ENCODE measurements at regions not wholly inside any gene's neighbourhood (a gene's known extent, or its start where the extent isn't known, plus 50 kb on each side); places are given as distances from the start of the nearest gene placed in this dataset.

- ATAC-seq (no peak), DNase-seq (ENCODE audit: extremely low read depth in 1 of 4, low spot score in 3 of 4) (no peak), FAIRE-seq (no peak)
- CTCF ChIA-PET (ENCODE audit: low intra/inter-chr PET ratio): no interaction called here
- Histone ChIP-seq H3K27me3 (ENCODE audit: control insufficient read depth in 2 of 2, insufficient read depth in 2 of 2, low read length in 2 of 2) (no peaks in the 10 kb centered on the region), H3K36me3 (ENCODE audit: control insufficient read depth, insufficient read depth, low read length) (no peaks in the 10 kb centered on the region), H2AFZ (ENCODE audit: low read depth, low read length) (no peak overlapping the region), H3K4me2 (ENCODE audit: insufficient read depth, low read length) (no peak overlapping the region), H4K20me1 (replicated peaks; ENCODE audit: control insufficient read depth, insufficient read depth, low read length) (no peaks in the 10 kb centered on the region), H3K9me1 (ENCODE audit: control insufficient read depth, insufficient read depth, low read length) (no peaks in the 10 kb centered on the region), H3K4me3 (no peak overlapping the region), H3K9me3 (replicated peaks; ENCODE audit: control insufficient read depth, insufficient read depth, low read depth, low read length) (no peaks in the 10 kb centered on the region), H3K9ac (ENCODE audit: insufficient read depth in 1 of 2, low read depth in 2 of 2, low read length in 2 of 2) (no peak overlapping the region), H3K27ac (ENCODE audit: extremely low read depth, low read depth, low read length) (no peak overlapping the region), H3K4me1 (replicated peaks in 1 of 2; ENCODE audit: control insufficient read depth in 2 of 2, insufficient read depth in 2 of 2, low read length in 2 of 2) (no peaks in the 10 kb centered on the region), H3K79me2 (ENCODE audit: control insufficient read depth, insufficient read depth, low read length) (no peaks in the 10 kb centered on the region)
- intact Hi-C loops (cut with micrococcal nuclease): no loop called here
- in situ Hi-C loops (cut with MboI): no loop called here
- POLR2A ChIA-PET: no interaction called here
- BruUV-seq (replicated peaks): no TSS peak
- TF ChIP-seq TOE1 (IDR thresholded peaks at IDR 0.05; ENCODE audit: borderline replicate concordance) (no peak), TOE1 (CRISPR knock-in tag; IDR thresholded peaks at IDR 0.05; ENCODE audit: borderline replicate concordance, low read depth) (no peak), FOS (IDR thresholded peaks at IDR 0.05; ENCODE audit: extremely low read depth, insufficient read length) (no peak), JUN (IDR thresholded peaks at IDR 0.05; ENCODE audit: borderline replicate concordance, low read depth, low read length) (no peak), JUN (CRISPR knock-in tag; IDR thresholded peaks at IDR 0.05; ENCODE audit: borderline replicate concordance) (no peak), MXD1 (CRISPR knock-in tag; IDR thresholded peaks at IDR 0.05; ENCODE audit: borderline replicate concordance, poor library complexity, severe bottlenecking) (no peak), TFAM (CRISPR knock-in tag; conservative IDR thresholded peaks at IDR 0.05) (no peak), ZBTB2 (IDR thresholded peaks at IDR 0.05) (no peak), ZNF134 (CRISPR knock-in tag; conservative IDR thresholded peaks at IDR 0.05) (no peak), BMI1 (IDR thresholded peaks at IDR 0.05; ENCODE audit: low read length) (no peak), EP300 (IDR thresholded peaks at IDR 0.05; ENCODE audit: low read length) (no peak), CBX3 (IDR thresholded peaks at IDR 0.05; ENCODE audit: borderline replicate concordance in 1 of 2, low read length in 2 of 2) (no peak), TARDBP (IDR thresholded peaks at IDR 0.05) (no peak), HDGF (IDR thresholded peaks at IDR 0.05) (no peak), XRCC5 (IDR thresholded peaks at IDR 0.05; ENCODE audit: low read depth, low read length) (no peak), ZBTB11 (CRISPR knock-in tag; IDR thresholded peaks at IDR 0.05) (no peak), ETS1 (conservative IDR thresholded peaks at IDR 0.05; ENCODE audit: control insufficient read depth, low read depth, low read length) (no peak), EWSR1 (IDR thresholded peaks at IDR 0.05; ENCODE audit: borderline replicate concordance, low read depth, partially characterized antibody) (no peak)
These were observed 225.3 kb downstream of the ALG10B start for GRCh38 chr12:38541849-38542248.
